ENCODE measurements at regions not wholly inside any gene's neighbourhood (a gene's known extent, or its start where the extent isn't known, plus 50 kb on each side); places are given as distances from the start of the nearest gene placed in this dataset.

DNA sequence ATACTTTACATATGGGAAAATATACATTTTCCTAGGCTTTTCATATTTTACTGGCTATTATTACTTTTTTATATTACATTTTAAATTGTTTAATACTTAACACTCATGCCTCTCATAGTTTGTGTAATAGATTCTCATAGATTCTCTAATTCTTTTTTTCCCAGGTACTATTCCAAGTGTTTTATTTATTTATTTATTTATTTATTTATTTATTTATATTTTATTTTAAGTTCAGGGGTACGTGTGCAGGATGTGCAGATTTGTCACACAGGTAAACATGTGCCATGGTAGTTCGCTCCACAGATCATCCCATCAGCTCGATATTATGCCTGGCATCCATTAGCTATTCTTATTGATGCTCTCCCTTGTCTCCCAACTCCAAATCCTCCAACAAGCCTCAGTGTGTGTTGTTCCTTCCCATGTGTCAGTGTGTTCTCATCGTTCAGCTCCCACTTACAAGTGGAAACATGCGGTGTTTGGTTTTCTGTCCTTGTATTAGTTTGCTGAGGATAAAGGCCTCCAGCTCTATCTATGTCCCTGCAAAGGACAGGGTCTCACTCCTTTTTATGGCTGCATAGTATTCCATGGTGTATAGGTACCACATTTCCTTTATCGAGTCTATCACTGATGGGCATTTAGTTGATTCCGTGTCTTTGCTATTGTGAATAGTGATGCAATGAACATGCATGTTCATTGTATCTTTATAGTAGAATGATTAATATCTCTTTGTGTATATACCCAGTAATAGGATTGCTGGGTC, 205.4 kb upstream of the P2RY1 start:
- TF ChIP-seq, protein P1, sequence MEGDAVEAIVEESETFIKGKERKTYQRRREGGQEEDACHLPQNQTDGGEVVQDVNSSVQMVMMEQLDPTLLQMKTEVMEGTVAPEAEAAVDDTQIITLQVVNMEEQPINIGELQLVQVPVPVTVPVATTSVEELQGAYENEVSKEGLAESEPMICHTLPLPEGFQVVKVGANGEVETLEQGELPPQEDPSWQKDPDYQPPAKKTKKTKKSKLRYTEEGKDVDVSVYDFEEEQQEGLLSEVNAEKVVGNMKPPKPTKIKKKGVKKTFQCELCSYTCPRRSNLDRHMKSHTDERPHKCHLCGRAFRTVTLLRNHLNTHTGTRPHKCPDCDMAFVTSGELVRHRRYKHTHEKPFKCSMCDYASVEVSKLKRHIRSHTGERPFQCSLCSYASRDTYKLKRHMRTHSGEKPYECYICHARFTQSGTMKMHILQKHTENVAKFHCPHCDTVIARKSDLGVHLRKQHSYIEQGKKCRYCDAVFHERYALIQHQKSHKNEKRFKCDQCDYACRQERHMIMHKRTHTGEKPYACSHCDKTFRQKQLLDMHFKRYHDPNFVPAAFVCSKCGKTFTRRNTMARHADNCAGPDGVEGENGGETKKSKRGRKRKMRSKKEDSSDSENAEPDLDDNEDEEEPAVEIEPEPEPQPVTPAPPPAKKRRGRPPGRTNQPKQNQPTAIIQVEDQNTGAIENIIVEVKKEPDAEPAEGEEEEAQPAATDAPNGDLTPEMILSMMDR (IDR thresholded peaks at IDR 0.05 in 2 of 3, conservative IDR thresholded peaks at IDR 0.05 in 1 of 3; ENCODE audit: control insufficient read depth in 2 of 3, extremely low read depth in 1 of 3, insufficient read depth in 1 of 3, low read depth in 3 of 3, low read length in 3 of 3) = no peak
- TF ChIP-seq POLR2AphosphoS2 (IDR thresholded peaks at IDR 0.05; ENCODE audit: low read depth, low read length) (no peak), ZNF384 (IDR thresholded peaks at IDR 0.05; ENCODE audit: borderline replicate concordance, low read depth, low read length) (no peak), PAX5 (IDR thresholded peaks at IDR 0.05; ENCODE audit: borderline replicate concordance, low read depth, low read length) (no peak), CBX5 (IDR thresholded peaks at IDR 0.05; ENCODE audit: low read depth) (no peak), POLR2A (IDR thresholded peaks at IDR 0.05; ENCODE audit: low read depth, low read length) (no peak), SUZ12 (IDR thresholded peaks at IDR 0.05; ENCODE audit: unreplicated experiment) (no peak), NR2C2 (IDR thresholded peaks at IDR 0.05; ENCODE audit: borderline replicate concordance, control insufficient read depth, insufficient read length, low read depth) (no peak)
- TF ChIP-seq, protein P2, sequence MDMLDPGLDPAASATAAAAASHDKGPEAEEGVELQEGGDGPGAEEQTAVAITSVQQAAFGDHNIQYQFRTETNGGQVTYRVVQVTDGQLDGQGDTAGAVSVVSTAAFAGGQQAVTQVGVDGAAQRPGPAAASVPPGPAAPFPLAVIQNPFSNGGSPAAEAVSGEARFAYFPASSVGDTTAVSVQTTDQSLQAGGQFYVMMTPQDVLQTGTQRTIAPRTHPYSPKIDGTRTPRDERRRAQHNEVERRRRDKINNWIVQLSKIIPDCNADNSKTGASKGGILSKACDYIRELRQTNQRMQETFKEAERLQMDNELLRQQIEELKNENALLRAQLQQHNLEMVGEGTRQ (IDR thresholded peaks at IDR 0.05; ENCODE audit: borderline replicate concordance, low read depth, low read length) = no peak
- TF ChIP-seq, protein P3, sequence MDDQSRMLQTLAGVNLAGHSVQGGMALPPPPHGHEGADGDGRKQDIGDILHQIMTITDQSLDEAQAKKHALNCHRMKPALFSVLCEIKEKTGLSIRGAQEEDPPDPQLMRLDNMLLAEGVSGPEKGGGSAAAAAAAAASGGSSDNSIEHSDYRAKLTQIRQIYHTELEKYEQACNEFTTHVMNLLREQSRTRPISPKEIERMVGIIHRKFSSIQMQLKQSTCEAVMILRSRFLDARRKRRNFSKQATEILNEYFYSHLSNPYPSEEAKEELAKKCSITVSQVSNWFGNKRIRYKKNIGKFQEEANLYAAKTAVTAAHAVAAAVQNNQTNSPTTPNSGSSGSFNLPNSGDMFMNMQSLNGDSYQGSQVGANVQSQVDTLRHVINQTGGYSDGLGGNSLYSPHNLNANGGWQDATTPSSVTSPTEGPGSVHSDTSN (IDR thresholded peaks at IDR 0.05; ENCODE audit: insufficient replicate concordance, low read depth, low read length) = no peak
